Fibroblast of peridontal ligament (primary cell): ENCODE measurements at regions not wholly inside any gene's neighbourhood (a gene's known extent, or its start where the extent isn't known, plus 50 kb on each side); places are given as distances from the start of the nearest gene placed in this dataset.
"Not testable (repeated sequence)": the region's sequence is repeated elsewhere in the genome, so short reads cannot be mapped to it uniquely, and the experiment has no call there.

Experiments
- DNase-seq: peaks from one replicate; pipeline ENCODE4 v3.0.0-alpha.2; 2010; ENCODE audit errors: extremely low read depth

DNA sequence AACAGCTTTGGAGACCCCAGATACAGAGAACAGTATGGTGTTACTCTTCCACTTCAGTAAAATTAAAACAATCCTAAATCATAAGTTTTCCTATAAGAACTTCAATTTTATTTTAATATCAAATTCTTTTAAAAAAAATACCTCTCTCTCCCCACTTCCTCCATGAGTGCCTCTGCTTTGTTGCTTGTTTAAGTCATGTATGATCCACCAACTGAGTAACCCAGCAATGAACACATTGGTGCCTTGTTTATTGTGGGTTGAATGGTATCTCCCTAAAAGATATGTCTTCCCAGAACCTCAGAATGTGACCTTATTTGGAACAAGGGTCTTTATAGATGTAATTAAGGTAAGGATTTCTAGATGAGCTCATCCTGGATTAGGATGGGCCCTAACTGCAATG, 143.5 kb upstream of the EGLN3 start:
- no peak for DNase-seq

DNA sequence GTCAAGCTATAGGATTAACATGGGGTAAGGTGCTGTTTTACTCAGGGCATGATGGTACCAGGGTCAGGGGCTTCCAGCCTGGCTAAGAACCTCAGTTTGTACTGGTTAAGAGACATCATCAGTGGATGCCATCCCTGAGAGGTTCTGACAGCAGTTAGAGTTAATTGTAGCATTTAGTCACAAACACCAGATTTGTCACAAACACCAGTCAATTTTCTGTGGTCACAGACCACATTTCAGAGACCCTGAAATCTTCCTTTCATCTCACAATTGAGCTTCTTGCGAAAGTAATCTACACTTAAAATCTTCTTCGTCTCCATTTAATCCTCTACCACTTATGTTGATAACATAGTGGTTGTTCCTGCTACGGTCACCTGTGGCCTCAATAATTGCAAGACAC, 143.0 kb upstream of the EGLN3 start:
- DNase-seq = no peak

DNA sequence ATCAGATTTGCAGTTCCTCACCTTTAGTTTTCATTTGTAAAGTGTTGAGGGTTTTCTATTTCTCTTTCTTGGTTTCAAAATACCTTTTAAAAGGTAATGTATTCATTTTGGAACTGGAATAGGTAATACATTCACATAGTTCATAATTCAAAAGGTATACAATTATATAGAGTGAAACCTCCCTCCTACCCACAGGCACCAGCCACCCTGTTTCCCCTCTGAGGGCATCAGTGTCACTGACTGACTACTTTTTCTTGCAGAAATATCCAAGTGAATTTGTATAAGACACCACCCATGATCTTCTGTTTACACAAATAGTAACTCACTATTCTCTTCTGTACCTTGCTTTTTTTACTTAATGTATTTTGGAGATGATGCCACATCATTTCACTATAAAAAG, 139.6 kb upstream of the EGLN3 start:
- DNase-seq = no peak

DNA sequence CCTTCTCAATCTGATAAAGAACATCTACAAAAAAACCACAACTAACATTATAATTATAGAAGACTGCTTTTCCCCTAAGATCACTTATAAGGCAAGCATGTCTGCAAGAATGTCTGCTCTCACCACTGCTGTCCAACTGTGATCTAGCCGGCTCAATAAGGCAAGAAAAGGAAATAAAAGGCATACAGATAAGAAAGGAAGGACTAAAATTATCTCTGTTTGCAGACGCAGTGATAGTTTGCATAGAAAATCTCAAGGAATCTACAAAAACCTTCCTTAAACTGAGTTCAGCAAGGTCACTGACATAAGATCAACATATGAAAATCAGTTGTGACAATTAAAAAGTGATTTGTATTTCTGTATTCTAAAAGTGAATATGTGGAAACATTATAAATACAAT, 138.0 kb upstream of the EGLN3 start:
- no peak for DNase-seq

DNA sequence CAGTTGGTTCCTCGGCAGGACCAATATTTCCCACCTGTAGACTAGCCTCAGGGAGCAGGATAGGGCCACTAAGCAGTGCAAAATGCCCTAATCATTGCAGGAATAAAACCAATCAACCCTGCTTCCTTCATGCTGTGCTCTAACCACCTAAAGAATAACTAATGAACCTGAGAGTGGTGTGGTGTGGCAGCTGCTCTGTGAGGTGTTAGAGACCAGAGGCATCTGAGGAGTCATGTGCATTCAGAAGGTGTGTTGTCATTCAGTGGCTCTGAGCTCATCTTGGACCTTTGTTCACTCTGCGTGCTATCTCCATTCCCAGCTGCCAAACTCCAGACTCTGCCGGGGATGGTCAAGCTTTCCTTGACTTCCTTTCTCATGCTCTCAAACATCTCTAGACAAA, 136.7 kb upstream of the EGLN3 start:
- no peak for DNase-seq

DNA sequence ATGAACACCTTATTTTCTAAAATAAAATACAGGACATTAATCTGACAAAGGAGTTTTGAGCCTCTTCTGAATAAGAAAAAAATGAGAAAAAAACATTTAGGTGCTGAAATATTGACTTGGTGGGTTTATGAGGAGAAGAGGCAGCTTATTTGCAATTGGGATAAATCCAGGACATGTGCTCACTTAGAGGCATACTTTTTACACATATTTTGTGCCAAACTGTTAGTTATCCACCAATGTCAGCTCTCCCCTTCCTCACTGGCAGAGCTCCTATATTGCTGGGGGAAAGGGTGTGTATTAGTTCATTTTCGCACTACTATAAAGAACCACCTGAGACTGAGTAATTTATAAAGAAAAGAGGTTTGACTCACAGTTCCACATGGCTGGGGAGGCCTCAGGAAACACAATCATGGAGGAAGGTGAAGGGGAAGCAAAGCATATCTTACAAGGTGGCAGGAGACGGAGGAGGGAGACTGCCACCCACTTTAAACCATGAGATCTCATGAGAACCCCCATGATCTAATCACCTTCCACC, 135.4 kb upstream of the EGLN3 start:
- DNase-seq = no peak

DNA sequence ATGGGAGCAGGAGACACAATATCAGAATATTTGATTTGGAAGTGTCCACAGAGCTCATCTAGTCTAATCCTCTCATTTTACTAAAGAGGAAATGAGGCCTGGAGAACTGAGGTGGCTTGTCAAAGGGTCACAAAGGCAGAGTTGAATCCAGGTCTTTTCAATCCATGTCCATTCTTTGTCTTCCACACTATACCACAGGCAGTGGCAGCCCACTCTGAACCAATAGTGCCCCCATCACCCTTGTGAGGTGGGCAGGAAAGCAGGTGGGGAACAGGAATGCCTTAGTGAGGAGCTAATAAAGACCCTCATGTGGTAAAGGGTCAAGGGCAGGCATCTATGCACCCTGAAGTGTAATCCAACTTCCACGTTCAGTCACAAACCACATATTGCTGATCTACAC, 134.8 kb upstream of the EGLN3 start:
- no peak for DNase-seq

DNA sequence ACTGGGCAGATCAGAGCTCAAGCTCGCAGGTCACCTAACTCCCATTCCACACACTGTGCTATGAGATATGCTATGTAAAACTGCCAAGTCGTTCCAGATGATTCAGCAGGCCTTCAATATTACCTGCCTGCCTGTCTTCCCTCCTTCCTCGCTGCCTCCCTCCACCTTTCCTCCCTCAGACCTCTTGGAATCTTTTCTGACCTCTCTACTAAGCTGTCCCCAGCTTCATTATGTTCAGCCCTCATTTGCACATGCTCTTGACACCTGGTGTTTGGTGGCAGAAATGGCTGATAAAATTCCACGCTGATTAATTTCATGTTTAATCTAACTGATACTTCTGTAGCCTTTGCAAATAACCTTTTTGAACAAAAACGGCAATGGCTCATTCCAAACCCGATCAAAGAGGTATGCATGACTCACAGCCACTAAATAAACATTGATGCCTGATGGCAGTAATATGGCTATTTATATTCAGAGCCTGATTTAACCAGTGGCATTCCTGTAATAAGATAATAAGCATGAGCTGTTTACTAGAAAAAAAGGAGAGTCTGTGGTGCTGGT, 130.8 kb upstream of the EGLN3 start:
- DNase-seq = no peak

DNA sequence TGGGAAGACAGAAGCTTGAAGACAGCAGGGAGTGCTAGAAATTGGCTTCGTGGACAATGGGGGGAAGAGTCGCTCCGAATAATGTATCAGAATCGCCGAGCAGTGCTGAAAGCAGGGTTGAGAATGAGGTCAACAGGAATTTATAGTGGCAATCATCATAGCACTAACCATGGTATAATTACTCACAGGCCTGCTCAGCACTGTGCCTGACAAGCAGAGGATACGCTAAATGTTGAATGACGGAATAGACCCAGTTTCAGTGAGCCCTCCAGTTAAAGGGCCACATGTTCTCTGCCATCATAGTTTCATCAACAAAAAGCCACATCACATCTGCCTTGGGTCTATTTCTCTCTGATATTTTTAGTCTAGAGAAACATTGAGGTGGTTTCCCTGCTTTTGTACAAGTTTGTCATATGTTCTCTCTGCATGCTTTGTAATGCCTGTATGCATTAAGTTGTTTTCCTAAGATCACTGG, 130.3 kb upstream of the EGLN3 start:
- no peak for DNase-seq

DNA sequence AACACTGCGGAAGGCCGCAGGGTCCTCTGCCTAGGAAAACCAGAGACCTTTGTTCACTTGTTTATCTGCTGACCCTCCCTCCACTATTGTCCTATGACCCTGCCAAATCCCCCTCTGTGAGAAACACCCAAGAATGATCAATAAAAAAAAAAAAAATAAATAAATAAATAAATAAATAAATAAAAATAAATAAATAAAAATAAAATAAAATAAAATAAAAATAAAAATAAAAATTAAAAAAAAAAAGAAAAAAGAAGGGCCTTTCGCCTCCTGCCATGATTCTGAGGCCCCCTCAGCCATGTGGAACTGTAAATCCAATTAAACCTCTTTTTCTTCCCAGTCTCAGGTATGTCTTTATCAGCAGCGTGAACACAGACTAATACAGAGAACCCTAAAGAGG, 128.8 kb upstream of the EGLN3 start:
- not testable (repeated sequence) for DNase-seq

DNA sequence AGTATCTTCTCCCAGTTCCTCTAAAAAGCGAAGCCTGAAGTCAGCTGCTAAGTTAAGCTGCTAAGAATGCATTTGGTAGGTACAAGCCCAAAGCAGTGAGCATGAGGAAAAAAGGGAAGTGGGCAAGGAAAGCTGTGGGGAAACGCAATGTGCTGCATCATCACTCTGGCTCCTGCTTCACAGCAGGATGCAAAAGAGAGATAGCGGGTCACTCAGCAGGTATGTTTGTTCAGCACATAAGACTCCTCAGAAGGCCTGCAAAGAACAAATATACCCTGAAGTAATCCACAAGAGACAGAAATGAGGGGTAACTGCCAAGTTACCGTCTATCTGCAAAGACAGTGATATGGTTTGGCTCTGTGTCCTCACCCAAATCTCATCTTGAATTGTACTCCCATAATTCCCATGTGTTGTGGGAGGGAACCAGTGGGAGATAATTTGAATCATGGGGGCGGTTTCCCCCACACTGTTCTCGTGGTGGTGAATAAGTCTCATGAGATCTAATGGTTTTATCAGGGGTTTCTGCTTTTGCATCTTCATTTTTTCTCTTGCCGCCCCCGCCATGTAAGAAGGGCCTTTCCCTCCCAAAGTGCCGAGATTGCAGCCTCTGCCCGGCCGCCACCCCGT, 127.4 kb upstream of the EGLN3 start:
- DNase-seq = no peak

DNA sequence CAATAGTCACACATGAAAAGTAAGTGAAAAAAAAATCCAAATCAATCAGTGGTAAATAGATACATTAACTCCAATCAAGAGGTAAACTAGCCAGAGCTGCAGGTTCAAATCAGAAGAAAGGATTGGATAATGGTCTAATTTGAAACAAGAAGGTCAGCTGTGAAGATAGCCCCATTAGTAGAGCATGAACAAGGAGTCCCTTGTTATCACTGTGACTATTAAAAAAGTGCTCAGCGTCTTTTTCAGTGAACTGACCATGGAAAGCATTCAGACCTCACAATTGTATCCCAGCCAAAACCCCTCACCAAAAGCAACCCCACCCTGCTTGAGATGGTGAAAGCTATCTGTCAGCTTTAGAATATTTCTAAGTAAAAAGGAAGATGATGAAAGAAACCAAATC, 125.0 kb upstream of the EGLN3 start:
- no peak for DNase-seq

DNA sequence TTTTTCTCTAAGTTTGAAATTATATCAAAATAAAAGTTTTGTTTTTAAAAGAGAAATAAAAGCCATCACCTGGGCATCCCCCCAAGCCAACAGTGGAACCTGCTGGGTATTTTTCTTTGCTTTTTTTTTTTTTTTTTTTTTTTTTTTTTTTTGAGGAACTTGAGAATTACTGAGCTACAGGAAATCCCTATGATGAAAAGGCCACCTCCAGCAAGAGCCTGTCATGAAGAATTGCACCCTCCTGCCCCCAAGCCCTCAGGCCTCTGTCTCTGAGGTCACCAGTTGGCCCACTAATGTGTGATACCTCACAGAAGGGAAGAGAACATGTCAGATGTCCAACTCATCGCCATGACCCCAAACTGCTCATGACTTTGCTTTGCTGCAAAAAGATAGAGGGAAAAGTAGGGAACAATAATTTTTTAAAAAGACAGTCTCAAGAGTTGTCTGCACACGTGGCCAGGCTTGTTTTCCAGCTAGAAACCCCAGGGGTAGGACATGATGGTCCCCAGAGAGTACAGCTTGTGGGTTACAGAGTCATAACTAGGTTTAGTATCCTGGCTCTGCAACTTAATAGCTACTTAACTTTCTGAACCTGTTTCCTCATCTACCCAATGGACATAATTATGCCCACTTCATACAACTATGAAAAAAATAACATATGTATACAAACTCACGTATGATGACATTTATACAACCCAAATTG, 124.3 kb upstream of the EGLN3 start:
- no peak for DNase-seq

DNA sequence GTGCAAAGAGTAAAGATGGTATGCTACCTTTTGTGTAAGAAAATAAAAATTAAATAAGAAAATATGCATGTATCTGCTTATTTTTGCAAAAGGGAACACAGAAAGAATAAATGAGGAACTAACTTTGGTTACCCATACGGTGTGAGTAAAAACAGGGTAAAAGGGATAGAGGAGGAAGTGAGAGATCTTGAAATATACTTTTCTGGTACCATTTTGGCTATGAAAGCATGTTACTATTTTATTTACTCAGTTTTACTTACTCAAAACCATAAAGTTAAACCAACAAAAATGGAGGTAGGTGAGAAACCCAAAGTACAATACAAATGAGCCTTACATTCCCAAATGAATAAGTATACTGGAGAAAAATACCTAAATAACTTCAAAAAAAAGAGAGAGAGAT, 122.0 kb upstream of the EGLN3 start:
- no peak for DNase-seq

DNA sequence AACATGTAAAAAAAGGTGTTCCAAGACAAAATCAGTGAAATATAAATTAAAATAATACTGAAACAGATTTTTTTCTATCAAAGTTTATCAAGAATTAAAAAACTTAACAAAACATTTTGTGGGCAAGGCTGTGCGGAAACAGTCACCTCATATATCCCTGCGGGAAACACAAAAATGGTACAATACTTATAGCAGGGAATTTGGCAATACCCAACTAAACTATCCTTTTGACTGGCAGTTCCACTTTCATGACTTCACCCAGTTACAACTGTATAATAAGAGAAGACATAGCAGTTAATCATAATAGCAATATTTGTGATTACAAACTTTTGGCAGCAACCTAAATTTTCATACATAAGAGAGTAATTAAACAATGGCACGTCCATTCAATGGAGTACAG, 121.5 kb upstream of the EGLN3 start:
- no peak for DNase-seq

DNA sequence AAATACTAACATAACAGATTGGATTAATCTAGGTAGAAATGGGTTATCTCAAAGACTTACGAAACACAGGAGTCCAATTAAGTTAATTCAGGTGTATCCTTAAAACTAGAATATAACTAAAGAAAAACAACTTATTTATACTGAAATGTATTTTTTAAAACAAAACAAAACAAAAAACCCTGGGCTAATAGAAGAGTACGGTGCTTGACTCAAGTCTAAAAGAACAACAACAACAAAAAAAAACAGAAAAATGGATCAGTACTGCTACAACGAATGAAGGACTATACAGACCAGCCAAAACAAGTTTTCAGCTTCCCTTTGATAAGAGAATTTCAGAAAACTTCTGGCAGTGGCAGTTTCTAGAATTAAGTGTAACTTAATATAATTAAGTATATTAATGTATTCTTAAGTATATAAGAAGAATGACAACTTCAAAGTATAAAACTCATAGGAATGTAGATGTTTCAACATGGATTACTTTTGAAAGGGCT, 120.1 kb upstream of the EGLN3 start:
- no peak for DNase-seq

DNA sequence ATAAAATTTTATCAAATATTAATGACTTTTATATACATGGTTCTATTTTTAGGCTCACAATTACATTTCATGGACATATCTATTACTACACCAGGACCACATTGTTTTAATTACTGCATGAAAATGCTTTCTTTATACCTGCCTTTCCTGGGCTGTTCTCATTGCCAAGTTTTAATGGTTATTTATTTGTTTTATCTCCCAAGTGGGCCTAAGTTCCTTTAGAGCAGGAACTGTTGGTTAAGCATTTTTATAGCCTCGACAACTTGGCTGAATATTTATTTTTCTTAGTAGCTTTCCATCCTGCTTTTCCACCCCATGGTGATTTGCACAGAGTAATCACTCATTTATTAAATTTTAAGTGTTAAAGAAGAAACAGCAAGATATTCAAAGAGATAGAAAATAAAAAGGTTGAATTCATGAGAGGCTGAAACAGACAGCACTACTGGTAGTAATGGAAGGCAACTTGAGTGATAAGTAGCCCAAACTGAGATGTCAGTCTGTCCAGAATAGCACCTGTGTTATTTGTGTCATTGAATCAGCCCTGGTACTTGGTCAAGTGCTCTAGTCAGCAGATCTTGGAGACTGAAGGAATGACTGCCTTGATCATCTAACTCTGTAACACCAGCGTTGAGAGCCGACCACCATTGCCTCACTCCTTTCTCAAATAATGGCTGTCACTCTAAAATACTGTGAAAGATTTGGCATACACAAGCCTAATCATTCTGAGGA, 119.1 kb upstream of the EGLN3 start:
- DNase-seq = no peak

DNA sequence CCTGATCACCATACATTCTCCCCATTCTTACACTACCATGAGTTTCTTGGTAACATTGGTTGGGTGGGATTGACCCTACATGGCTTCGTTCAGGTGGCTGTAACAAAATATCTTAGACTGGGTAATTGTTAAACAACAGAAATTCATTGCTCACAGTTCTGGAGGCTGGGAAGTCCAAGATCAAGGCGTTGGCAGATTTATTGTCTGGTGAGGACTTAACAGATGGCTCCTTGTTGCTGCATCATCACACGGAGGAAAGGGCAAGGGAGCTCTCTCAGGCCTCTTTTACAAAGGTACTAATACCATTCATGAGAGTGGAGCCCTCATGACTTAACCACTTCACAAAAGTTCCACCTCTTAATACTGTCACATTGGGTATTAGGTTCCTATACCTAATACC, 116.7 kb upstream of the EGLN3 start:
- DNase-seq = no peak

DNA sequence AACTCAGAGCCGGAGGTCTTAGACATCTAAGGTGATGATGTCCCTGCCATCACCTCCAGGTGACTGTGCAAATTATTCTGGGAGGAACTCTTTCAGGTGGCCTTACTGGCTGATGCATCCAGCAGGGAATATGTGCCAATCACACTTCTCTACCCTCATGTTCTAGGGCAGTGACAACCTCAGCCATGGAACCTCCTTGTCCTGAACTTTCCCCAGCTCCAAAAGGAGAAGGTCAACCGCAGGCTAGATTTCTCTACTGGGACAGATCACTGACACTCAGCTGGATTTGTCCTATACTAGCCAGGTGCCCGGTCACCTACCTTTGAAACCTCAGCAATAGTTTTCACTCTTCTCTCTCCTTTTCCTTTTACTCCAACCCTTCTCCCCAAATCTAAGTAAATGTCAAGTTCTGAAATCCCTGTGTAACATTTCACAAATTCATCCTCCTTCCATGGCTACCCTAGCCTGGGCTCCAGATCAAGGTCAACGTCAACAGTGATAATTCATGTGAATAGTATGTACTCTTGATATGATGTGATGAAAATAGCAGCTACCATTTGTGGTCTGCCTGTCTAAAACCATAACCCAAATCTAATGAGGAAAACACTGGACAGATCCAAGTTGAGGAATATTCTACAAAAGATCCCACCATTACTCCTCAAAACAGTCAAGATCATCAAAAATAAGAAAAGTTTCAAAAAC, 115.0 kb upstream of the EGLN3 start:
- no peak for DNase-seq

DNA sequence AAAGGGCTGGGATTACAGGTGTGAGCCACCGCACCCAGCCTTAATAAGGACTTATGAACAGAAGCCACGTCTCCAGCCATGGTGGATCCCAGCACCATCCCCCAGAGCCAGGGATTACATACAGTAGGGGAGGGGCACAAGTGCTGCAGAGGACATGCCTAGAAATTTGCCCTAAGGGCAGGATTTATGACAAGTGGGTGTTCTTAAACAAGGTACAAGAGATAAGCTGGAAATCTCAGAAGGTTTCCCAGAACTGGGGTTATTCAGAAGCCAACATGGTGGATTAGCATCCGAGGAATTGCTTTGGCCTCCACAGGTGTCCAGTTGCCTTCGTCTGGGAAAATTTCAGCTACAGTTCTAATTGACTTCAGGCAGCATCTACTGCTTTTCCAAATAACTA, 114.4 kb upstream of the EGLN3 start:
- DNase-seq = no peak

DNA sequence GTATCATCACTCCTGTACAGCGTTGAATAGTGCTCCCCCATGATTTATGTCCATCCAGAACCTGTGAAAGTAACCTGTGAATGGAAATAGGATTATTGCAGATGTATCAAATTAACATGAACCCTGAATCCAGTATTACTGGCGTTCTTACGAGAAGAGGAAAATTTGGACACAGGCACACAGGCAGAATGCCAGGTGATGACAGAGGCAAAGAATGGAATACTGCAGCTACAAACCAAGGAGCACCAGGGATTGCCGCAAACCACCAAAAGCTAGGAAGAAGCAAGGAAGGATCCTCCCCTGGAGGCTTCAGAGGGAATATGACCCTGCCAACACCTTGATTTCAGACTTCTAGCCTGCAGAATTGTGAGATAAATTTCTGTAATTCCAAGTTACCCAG, 113.5 kb upstream of the EGLN3 start:
- peak; percentile 13 for DNase-seq
